Stimulated activated CD4-positive, alpha-beta T cell treated with anti-CD3 and anti-CD28 coated beads, Interleukin-4, amount 100 ng/mL, for 24 hours (primary cell): ENCODE measurements at regions not wholly inside any gene's neighbourhood (a gene's known extent, or its start where the extent isn't known, plus 50 kb on each side); places are given as distances from the start of the nearest gene placed in this dataset.
"Not testable (repeated sequence)": the region's sequence is repeated elsewhere in the genome, so short reads cannot be mapped to it uniquely, and the experiment has no call there.

Experiments
- DNase-seq: peaks from one replicate; pipeline ENCODE4 v3.0.0-alpha.2; 2020

- no peak for DNase-seq
These were observed 126.4 kb downstream of the CCER1 start for GRCh38 chr12:90828621-90829020.

DNA sequence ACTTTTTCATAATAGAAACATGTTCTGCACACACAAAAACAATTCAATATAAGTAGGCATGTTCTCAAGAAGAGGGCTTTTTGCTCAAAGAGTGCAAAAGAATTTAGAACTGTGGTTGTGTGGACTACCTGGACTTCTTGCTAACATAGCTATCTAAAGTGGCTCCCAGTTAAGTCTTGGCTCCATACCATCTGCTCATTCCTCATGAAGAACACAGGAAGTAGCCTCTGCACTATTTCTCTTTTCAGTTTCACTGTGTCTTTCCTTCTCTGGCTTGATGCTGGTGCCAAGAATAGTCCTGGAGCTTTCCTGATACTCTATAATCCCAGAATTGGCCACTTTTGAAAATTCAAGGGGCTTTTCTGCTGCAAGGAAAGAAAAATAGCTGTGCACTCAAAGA is 127.4 kb downstream of the CCER1 start:
- DNase-seq = no peak

- no peak for DNase-seq
These were observed 128.9 kb downstream of the CCER1 start for GRCh38 chr12:90826036-90826435.

- DNase-seq = no peak
These were observed 131.1 kb downstream of the CCER1 start for GRCh38 chr12:90823859-90824258.

DNA sequence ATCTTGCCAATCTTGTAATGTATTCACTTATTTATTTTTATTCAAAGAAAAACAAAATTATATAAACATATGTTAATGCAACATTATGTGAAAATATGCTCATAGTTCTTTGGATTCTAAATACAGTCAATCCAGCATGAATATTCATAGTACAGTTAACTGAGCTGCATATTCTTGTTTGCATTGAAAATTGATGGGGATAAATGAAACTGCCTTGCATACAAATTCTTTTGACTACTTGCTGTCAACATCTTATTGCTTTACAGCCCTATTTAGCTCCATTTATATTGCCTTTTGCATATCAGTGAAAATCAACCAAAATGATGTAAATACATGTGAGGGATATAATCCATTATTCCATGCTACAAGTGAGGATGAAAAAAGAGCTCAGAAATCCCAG is 135.3 kb downstream of the CCER1 start:
- no peak for DNase-seq

DNA sequence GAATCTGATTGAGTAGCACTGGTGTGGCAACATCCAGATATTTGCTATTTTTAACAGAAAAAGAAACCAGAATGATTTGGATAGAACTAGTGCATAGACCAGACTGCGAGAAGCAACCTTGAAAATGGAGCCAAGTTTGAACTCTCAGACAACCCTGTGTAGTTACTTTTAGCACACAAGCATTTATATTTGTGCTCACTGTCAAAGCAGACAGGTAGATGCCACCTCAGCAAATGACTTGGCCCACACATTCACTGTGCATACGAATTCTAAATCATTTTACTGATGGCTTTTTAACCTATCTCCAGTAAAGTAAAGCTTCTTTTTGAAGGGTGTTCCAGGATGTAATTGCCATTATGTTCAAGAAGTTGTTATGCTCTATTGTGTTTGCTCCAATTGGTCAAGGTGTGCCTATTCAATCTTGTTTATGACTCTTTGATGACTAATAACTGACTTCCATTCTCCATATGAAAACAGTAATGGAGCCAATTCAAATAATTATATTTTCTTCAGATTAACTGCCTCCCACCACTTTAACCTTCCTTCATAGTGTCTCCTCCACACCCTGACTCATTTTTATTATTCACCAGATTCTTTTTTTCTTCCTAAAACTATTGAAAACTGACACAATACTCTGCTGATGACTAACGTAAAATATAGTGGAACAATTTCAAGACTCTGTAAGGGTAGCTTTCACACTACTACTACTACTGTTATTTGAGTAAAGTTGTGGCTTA is 138.5 kb downstream of the CCER1 start:
- no peak for DNase-seq

GRCh38 chr12:90809940-90810339 is 145.0 kb downstream of the CCER1 start:
- no peak for DNase-seq

DNA sequence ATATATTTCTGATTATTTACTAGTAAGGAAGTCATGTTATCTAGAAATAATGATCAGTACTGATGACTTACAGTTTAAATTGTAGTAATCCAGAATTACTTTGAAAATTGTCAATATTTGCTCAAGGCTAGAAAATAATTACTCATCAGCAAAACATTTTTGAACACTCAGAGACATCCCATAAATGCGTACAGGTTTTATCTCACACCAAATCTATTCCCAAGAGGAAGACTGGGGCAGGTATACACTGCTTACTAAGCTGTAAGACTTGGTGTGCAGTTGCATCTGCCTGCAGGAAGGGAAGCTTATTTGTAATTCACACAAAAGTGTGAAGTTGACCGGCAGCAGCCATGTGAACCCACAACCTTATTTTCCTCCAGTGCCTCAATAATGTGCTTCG is 146.4 kb downstream of the CCER1 start:
- no peak for DNase-seq

DNA sequence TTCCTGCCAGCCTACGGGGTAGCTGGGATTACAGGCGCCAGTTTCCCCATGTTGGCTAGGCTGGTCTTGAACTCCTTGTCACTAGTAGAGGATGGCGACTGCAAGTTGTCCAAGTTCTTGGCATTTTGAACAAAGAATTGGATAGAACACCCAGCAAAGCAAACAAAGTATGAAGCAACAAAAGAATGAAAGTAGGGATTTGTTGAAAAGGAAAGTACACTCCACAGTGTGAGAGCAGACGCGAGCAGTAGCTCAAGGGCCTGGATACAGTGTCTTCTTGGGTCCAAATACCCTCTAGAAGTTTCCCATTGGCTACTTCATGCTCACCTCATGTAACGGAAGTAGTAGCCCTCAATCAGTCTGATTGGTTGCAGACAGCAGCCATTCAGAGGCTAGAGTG is 152.2 kb downstream of the CCER1 start:
- DNase-seq = no peak

DNA sequence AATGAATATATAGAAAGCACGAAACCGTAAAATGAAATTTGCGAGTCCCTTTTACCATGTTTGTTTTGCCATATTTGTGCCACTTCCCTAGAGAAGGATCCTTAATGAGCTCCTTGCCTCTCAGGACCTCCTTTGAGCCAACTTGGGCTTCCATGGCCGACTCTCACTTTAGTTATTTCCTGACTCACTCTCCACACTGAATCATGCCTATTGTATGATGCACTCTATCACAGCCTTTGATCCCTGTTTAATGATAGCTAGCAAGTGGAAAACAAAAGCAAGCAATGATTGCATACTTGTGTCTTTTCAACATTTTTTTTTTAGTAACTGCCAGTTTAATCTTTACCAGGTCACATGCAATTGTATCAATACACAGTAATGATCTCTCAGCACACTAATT is 153.2 kb downstream of the CCER1 start:
- no peak for DNase-seq

DNA sequence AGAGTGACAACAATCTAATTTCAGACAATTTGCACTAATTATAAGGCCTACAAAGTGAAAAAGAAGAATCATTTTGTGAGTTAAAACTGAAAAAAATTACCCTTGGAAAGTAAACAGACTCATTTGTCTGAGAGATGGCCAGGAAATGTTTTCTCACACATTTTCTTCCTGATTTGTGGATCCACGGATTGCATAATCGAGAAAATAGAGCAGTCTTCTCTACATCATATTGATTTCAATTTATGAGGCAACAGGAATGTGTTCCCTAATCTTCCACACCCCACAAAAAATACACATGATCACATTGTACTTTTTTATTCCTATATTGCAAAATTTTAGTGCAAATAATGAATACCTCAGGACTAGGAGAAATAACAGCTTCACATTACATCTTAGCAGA is 160.8 kb downstream of the CCER1 start:
- no peak for DNase-seq

GRCh38 chr12:90792718-90793117 is 162.3 kb downstream of the CCER1 start:
- DNase-seq = not testable (repeated sequence)

GRCh38 chr12:90791445-90791844 is 163.5 kb downstream of the CCER1 start:
- no peak for DNase-seq

- DNase-seq = no peak
These were observed 164.2 kb downstream of the CCER1 start for GRCh38 chr12:90790747-90791146.

DNA sequence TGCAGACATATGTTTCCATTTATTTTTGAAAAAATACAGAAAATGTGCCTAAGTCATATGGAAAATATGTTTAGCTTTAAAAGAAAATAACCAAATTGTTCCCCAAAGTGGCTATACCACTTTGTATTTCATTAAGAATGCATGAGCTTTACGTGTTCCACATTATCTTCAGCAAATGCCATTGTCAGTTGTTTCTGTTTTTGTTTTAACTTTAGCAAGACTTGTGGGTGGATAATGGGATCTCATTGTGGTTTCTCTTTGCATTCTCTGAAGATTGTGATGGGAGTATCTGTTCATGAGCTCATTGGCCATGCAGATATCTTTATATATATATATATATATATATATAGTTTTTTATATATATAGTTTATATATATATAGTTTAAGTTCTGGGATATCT is 181.5 kb downstream of the CCER1 start:
- DNase-seq = no peak

DNA sequence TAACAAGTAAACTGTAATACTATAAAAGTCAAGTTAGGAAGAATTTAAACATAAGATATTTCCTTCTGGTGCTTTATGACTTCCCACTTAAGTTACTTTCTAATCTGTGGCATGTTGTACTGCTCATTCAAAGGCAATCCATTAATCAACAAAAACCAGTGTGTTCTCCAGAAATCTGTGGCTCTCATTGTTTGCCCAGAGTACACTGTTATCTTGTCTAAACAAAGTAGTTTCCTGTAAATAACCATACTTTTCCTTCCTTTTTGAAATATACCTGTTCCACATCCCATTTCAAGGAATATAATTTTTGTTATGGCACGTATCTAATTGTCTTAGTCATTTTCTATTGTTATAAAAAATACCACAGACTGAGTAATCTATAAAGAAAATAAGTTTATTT is 184.1 kb downstream of the CCER1 start:
- no peak for DNase-seq

DNA sequence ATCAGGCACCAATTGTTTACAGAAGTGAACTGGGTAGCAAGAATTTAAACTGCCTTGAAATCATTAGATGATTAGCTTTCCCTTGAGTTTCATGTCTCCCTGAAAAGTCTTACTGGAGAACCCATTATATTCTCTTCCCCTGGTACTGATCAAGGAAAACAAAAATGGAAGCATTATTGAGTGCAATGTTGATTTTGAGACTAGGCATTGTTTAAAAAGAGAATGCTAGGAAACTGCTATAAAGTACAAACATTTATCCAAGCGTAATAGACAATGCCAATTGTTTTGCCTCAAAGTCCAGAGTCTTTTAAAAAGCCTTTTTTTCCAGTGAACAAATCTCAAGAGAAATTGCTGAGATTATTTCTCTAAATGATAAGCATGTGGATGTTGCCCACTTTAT is 197.0 kb downstream of the CCER1 start:
- DNase-seq = no peak

- DNase-seq = no peak
These were observed 209.8 kb downstream of the CCER1 start for GRCh38 chr12:90745211-90745610.

DNA sequence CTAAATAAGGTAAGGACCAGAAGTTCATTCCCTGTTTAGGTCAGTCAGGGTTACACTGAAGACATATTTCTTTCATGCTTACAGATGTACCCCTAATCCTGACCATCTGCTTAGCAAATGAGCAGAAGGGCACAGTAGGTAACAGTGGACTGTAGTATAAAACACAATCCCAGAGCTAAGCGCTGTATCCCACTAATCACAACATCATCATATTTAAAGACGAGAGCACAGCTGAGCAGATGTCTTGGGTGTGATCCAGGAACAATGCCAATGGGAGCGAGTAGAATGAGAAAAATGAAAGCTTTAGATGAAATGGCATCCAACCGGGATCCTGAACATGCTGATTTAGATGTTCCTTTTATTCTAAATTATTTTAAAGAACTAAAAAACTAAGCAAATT is 213.4 kb downstream of the CCER1 start:
- no peak for DNase-seq

DNA sequence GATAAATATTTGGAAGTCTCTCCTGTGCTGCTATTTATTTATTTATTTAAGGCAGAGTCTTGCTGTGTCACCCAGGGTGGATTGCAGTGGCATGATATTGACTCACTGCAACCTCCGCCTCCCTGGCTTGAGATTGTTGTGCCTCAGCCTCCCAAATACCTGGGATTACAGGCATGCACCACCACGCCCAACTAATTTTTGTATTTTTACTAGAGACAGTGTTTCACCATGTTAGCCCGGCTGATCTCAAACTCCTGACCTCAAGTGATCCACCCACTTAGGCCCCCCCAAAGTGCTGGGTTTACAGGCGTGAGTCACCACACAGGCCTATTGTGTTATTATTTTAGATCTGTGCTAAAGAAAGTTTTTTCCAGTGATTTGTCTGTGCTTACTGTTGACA is 225.2 kb downstream of the CCER1 start:
- no peak for DNase-seq

- DNase-seq = no peak
These were observed 242.3 kb downstream of the CCER1 start for GRCh38 chr12:90712671-90713070.

- DNase-seq = no peak
These were observed 244.3 kb downstream of the CCER1 start for GRCh38 chr12:90710711-90711110.

DNA sequence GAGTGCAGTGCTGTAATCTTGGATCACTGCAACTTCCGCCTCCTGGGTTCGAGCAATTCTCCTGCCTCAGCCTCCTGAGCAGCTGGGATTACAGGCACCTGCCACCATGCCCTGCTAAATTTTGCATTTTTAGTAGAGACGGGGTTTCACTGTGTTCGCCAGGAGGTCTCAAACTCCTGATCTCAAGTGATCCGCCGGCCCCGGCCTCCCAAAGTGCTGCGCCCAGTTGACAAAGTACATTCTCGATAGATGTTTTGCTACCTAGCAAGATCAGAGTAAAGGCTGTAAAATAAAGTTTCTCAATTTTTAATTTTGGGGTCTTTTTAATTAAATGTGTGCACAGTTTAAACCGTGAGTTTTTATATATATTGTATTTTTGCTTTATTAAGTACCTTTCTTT is 248.9 kb downstream of the CCER1 start:
- DNase-seq = no peak

GRCh38 chr12:90695415-90695814 is 259.6 kb downstream of the CCER1 start:
- no peak for DNase-seq

DNA sequence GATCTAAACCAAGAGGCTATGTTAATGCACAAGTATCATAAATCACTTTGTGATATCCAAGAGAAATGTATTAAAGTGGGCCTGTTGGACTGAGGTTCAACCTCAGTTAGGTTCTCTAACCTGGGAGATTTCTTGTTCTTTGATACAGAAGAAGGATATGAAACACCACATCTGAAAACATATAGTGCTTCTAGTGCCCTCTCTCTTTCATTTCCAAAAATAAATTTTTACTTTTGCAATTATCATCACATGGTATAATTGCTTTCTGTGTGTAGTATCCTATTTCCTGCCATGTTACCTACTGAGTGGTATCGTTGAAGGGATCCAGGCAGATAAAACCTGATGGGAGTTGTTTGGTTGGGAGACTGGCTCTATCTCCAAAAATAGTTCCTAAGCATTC is 264.9 kb downstream of the CCER1 start:
- no peak for DNase-seq

DNA sequence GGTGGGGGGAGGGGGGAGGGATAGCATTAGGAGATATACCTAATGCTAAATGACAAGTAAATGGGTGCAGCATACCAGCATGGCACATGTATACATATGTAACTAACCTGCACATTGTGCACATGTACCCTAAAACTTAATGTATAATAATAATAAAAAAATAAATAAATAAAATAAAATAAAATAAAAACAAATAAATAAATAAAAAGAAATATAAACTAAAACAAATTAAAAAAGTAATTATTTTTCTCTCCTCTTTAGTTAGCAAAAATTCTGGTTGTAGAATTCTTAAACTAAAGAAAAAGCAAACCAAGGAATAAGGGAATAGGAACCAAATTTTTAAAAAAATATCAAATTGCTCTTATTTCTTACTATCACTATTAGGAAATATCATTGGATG is 267.3 kb downstream of the CCER1 start:
- DNase-seq = not testable (repeated sequence)
